Gastrocnemius medialis (tissue), 4 donors: ENCODE measurements at regions not wholly inside any gene's neighbourhood (a gene's known extent, or its start where the extent isn't known, plus 50 kb on each side); places are given as distances from the start of the nearest gene placed in this dataset.

Experiments used
- ATAC-seq, 2 donors: fragments of 150-250 bp; one replicate each; pipeline ENCODE4 v1.9.1; 2016
- DNase-seq, 2 donors: peaks; one replicate each; pipeline ENCODE4 v3.0.0-alpha.2; 2019
- H3K27ac ChIP-seq, 4 donors: fragments of 200-600 bp; sonication (generic); 1 replicate in 1 of 4; 2 replicates in 3 of 4; pipeline ENCODE4 v1.5.1; 2016 to 2018; ENCODE audit warnings: mild to moderate bottlenecking in 2 of 4, moderate library complexity in 1 of 4
- H3K27me3 ChIP-seq, 3 donors: fragments of 200-600 bp; sonication (generic) in 2 of 3; 1 replicate in 1 of 3; 2 replicates in 2 of 3; pipeline versions ENCODE4 v1.5.1 to v1.6.0; 2016 to 2019; ENCODE audit warnings: mild to moderate bottlenecking in 1 of 3, moderate library complexity in 1 of 3
- H3K36me3 ChIP-seq, 2 donors: fragments of 200-600 bp; sonication (generic) in 1 of 2; one replicate each; pipeline ENCODE4 v1.5.1; 2017 to 2018
- H3K4me1 ChIP-seq, 2 donors: fragments of 200-600 bp; sonication (generic) in 1 of 2; one replicate each; pipeline ENCODE4 v1.5.1; 2016 to 2017; ENCODE audit warnings: mild to moderate bottlenecking in 2 of 2
- H3K4me3 ChIP-seq, 4 donors: fragments of 200-600 bp; sonication (generic) in 3 of 4; 1 replicate in 1 of 4; 2 replicates in 3 of 4; pipeline ENCODE4 v1.5.1; 2016 to 2019; ENCODE audit warnings: mild to moderate bottlenecking in 2 of 4
- H3K9me3 ChIP-seq, 3 donors: fragments of 200-600 bp; sonication (generic) in 2 of 3; 1 replicate in 1 of 3; 2 replicates in 2 of 3; pipeline ENCODE4 v1.5.1; 2016 to 2019
- CTCF ChIP-seq, 5 experiments: fragments of 450-650 bp in 3 of 5; fragments of 200-600 bp in 2 of 5; sonication (generic) in 2 of 5; IDR thresholded peaks in 4 of 5; conservative IDR thresholded peaks in 1 of 5; 1 replicate in 4 of 5; 2 replicates in 1 of 5; pipeline ENCODE4 v1.5.1; 2016 to 2019; ENCODE audit warnings: antibody characterized with exemption in 5 of 5, mild to moderate bottlenecking in 3 of 5, moderate library complexity in 3 of 5
- POLR2A ChIP-seq, 2 donors: fragments of 450-650 bp; IDR thresholded peaks; one replicate each; pipeline ENCODE4 v1.6.1; 2017; ENCODE audit warnings: antibody characterized with exemption in 2 of 2, mild to moderate bottlenecking in 2 of 2, moderate library complexity in 2 of 2
- in situ Hi-C, 4 donors: fragments of 200-750 bp; cut with MboI; loops; one replicate each; pipeline versions ENCODE4 v1.15.0 to v1.8.0; 2017; ENCODE audit warnings: low sequenced_read_pairs in 4 of 4
- intact Hi-C: fragments of 100-400 bp; cut with DNase I; formaldehyde crosslinking; loops from one replicate; pipeline ENCODE4 v1.15.1; 2023; ENCODE audit warnings: low total_unique reads

- Histone ChIP-seq H3K36me3 (no peaks in the 10 kb centered on the region), H3K4me1 (no peaks in the 10 kb centered on the region), H3K4me3 (no peak overlapping the region), H3K27ac (no peak overlapping the region), H3K9me3 (no peaks in the 10 kb centered on the region), H3K27me3 (no peaks in the 10 kb centered on the region)
- ATAC-seq = no peak
- intact Hi-C loops (no loop called here), in situ Hi-C loops (no loop called here)
- no peak for TF ChIP-seq POLR2A (IDR thresholded peaks at IDR 0.05)
- TF ChIP-seq CTCF (IDR thresholded peaks at IDR 0.05 in 4 of 5, conservative IDR thresholded peaks at IDR 0.05 in 1 of 5) = no peak
- DNase-seq = no peak
Measured at GRCh38 chr13:87779426-87779825, 108.3 kb downstream of the SLITRK5 start.

GRCh38 chr13:87783366-87783765 is 112.2 kb downstream of the SLITRK5 start:
- Histone ChIP-seq H3K9me3 (no peaks in the 10 kb centered on the region), H3K27ac (no peak overlapping the region), H3K4me1 (no peaks in the 10 kb centered on the region), H3K36me3 (no peaks in the 10 kb centered on the region), H3K27me3 (no peaks in the 10 kb centered on the region), H3K4me3 (no peak overlapping the region)
- intact Hi-C loops = no loop called here
- no peak for DNase-seq
- in situ Hi-C loops = no loop called here
- ATAC-seq = no peak
- TF ChIP-seq POLR2A (IDR thresholded peaks at IDR 0.05) = no peak
- no peak for TF ChIP-seq CTCF (IDR thresholded peaks at IDR 0.05 in 4 of 5, conservative IDR thresholded peaks at IDR 0.05 in 1 of 5)

GRCh38 chr13:87788363-87788762 is 117.2 kb downstream of the SLITRK5 start:
- no peak overlapping the region for H3K4me3 ChIP-seq
- TF ChIP-seq CTCF (IDR thresholded peaks at IDR 0.05 in 4 of 5, conservative IDR thresholded peaks at IDR 0.05 in 1 of 5) (no peak), POLR2A (IDR thresholded peaks at IDR 0.05) (no peak)
- H3K27ac ChIP-seq = no peak overlapping the region
- H3K9me3 ChIP-seq = no peaks in the 10 kb centered on the region
- H3K36me3 ChIP-seq = no peaks in the 10 kb centered on the region
- in situ Hi-C loops (no loop called here), intact Hi-C loops (no loop called here)
- no peaks in the 10 kb centered on the region for H3K4me1 ChIP-seq
- DNase-seq = no peak
- no peak for ATAC-seq
- no peaks in the 10 kb centered on the region for H3K27me3 ChIP-seq

GRCh38 chr13:87792878-87793277 is 121.7 kb downstream of the SLITRK5 start:
- ATAC-seq = no peak
- in situ Hi-C loops = no loop called here

More at GRCh38 chr13:87792878-87793277, 121.7 kb downstream of the SLITRK5 start:
- no peaks in the 10 kb centered on the region for H3K27me3 ChIP-seq
- no peaks in the 10 kb centered on the region for H3K4me1 ChIP-seq
- intact Hi-C loops = no loop called here
- TF ChIP-seq POLR2A (IDR thresholded peaks at IDR 0.05) (no peak), CTCF (IDR thresholded peaks at IDR 0.05 in 4 of 5, conservative IDR thresholded peaks at IDR 0.05 in 1 of 5) (no peak)
- no peaks in the 10 kb centered on the region for H3K9me3 ChIP-seq
- H3K27ac ChIP-seq = no peak overlapping the region
- H3K36me3 ChIP-seq = no peaks in the 10 kb centered on the region
- no peak overlapping the region for H3K4me3 ChIP-seq
- no peak for DNase-seq
